ENCODE measurements at regions not wholly inside any gene's neighbourhood (a gene's known extent, or its start where the extent isn't known, plus 50 kb on each side); places are given as distances from the start of the nearest gene placed in this dataset.
"Not testable (repeated sequence)": the region's sequence is repeated elsewhere in the genome, so short reads cannot be mapped to it uniquely, and the experiment has no call there.

DNA sequence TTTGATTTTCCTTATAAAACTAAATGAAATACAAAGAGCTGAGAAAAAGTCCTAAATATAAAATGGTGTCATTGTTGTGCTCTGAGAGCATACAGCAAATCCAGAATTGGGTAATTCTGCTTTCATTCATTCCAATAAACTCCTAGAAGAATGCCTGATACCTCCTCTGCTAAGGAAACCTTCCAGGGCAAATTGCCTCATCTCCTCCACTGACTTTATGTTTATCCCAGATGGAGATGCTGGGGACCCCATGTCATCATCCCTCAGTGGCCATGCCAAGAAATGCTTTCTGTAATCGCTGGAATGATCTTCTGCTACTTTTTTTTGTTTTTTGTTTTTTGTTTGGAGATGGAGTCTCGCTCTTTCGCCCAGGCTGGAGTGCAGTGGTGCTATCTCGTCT, 119.3 kb upstream of the PRKCQ start:
- no peak for DNase-seq (ENCODE audit: extremely low spot score)
- Histone ChIP-seq H3K4me3 (ENCODE audit: low read depth, low read length) (no peak overlapping the region), H3K27ac (ENCODE audit: low read depth) (no peak overlapping the region), H3K36me3 (ENCODE audit: insufficient read depth) (no peaks in the 10 kb centered on the region), H3K4me1 (ENCODE audit: insufficient read depth) (no peaks in the 10 kb centered on the region)
- 80% methylated on average over 4 of the region's 4 CpGs for WGBS

DNA sequence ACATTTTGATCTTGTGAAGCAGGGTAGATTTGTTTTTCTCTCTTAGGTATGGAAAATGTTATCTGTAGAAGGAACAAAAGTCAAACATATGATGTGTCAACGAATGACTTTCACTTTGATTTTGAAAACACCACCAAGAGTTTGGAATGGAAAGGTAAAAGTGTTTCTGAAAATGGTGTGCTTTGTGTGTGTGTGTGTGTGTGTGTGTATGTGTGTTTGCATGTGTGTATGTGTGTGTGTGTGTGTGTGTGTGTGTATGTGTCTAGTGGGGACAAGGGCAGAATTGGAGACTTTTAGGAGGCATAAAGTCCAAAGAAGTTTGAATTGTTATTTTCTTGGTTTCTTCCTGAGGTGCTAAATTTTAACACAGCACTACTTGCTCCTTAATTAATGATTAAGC, 115.4 kb upstream of the PRKCQ start:
- no peaks in the 10 kb centered on the region for H3K4me1 ChIP-seq (ENCODE audit: insufficient read depth)
- no peak overlapping the region for H3K27ac ChIP-seq (ENCODE audit: low read depth)
- DNase-seq (ENCODE audit: extremely low spot score): no peak
- WGBS: 85% methylated on average over 1 of the region's 1 CpG
- H3K4me3 ChIP-seq (ENCODE audit: low read depth, low read length): no peak overlapping the region
- no peaks in the 10 kb centered on the region for H3K36me3 ChIP-seq (ENCODE audit: insufficient read depth)

DNA sequence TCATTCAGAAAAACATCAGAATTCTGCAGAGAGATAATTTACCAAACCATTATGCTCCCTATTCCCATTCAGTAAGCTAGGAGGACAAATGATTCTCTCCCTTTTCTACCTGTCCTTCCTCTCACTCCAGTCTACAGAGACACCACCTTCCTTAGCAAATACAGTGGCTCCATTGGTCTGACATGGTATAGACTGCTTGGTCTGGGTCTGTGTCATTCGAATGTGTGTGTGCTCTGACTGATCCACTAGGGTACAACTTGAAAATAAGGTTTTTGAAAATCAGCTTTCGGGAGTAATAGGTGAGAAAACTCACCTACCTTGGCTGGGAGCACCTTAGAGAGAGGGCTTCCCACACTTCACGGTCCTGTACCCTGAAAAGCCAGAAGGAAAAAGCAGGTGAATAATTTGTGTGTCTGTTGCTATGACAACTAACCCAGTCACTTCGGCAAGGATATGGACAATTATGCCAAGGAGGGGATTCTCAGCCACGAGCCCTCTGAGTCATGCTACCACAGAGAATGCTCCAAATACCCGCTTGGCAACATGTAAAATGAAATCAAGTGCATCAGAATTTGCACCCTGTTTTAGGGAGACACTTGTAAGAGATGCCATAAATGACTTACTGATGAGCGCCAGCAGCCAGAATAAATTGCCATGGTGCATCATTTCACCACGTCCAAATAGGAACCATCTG, 114.5 kb upstream of the PRKCQ start:
- no peak for DNase-seq (ENCODE audit: extremely low spot score)
- Histone ChIP-seq H3K36me3 (ENCODE audit: insufficient read depth) (no peaks in the 10 kb centered on the region), H3K27ac (ENCODE audit: low read depth) (no peak overlapping the region), H3K4me3 (ENCODE audit: low read depth, low read length) (no peak overlapping the region), H3K4me1 (ENCODE audit: insufficient read depth) (no peaks in the 10 kb centered on the region)
- WGBS: 83% methylated on average over 8 of the region's 8 CpGs

DNA sequence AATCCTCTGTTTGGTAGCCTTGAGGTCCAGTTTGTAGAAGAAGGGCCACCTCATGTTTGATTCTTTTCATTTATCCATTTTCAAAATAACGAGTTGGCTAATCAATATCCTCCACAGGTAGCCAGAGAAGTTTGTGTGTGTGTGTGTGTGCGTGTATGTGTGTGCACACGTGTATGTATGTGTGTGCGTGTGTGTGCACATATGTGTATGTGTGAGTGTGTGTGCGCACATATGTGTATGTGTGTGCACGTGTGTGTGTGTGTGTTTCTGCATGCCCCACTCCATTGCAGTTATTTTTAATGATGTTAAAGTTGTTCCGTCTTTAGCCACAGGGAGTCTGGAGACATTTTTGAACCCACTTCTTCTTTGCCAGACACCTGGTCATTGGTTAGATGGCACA, 112.8 kb upstream of the PRKCQ start:
- Histone ChIP-seq H3K4me1 (ENCODE audit: insufficient read depth) (no peaks in the 10 kb centered on the region), H3K27ac (ENCODE audit: low read depth) (no peak overlapping the region), H3K36me3 (ENCODE audit: insufficient read depth) (no peaks in the 10 kb centered on the region), H3K4me3 (ENCODE audit: low read depth, low read length) (no peak overlapping the region)
- no peak for DNase-seq (ENCODE audit: extremely low spot score)
- 95% methylated on average over 7 of the region's 7 CpGs for WGBS

DNA sequence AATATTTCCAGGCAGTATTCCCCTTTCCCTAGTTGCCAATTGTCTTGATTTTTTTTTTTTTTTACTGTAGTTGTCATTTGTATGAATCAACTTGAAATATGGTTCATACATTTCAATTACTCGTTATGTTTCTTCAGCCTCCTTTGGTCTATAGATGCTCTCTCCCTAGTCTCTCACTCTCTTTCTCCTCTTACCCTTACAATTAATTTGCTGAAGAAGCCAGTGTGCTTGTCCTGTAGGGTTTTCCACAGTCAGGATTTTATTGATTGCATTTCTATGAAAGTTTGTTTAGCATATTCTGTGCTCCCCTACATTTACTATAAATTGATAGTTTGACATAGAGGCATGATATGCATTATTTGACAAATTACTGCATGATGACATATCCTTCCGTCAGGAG, 112.0 kb upstream of the PRKCQ start:
- H3K4me3 ChIP-seq (ENCODE audit: low read depth, low read length): no peak overlapping the region
- DNase-seq (ENCODE audit: extremely low spot score): no peak
- WGBS: 78% methylated on average over 2 of the region's 2 CpGs

DNA sequence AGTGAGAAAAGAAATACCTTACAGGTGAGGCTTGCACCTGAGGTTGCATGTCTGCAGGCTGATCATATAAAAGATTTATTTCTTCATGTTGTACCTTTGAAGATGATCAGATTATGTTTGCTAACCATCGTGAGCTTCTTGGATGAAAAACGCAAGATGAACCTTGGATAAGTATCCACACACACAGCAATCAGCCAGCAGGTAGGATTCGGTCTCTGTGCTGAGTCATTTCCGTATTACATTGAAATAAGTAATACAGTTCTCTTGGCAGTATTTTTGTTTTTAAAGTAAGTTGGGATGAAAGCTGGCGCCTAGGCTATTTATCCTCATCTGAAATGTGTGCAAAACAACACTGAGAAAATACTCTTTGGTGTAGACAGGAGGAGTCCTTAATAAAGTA, 109.0 kb upstream of the PRKCQ start:
- H3K36me3 ChIP-seq (ENCODE audit: insufficient read depth): no peaks in the 10 kb centered on the region
- WGBS: 86% methylated on average over 5 of the region's 5 CpGs
- no peak for DNase-seq (ENCODE audit: extremely low spot score)
- H3K27ac ChIP-seq (ENCODE audit: low read depth): no peak overlapping the region
- no peak overlapping the region for H3K4me3 ChIP-seq (ENCODE audit: low read depth, low read length)
- H3K4me1 ChIP-seq (ENCODE audit: insufficient read depth): no peaks in the 10 kb centered on the region

More for the DNA sequence above, 112.0 kb upstream of the PRKCQ start:
- H3K36me3 ChIP-seq (ENCODE audit: insufficient read depth): no peaks in the 10 kb centered on the region
- no peak overlapping the region for H3K27ac ChIP-seq (ENCODE audit: low read depth)
- H3K4me1 ChIP-seq (ENCODE audit: insufficient read depth): no peaks in the 10 kb centered on the region

DNA sequence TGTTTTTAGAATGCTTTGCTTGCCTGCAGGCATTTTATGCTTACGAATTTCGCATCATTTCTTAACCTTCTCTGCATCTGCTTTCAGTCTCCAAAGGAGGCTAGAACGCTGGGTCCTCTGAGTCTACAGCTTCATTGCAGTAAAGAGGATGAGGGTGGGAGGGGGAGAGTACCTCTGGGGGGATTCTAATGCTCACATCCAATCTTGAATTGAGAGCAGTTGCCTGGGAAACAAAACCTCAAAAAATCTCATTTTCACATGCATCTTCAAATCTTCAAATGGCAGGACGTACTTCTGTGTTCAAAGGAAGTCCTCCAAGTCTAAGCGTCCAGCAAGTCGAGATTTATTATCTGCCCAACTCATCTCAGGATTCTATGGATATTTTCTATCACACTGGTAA, 100.7 kb upstream of the PRKCQ start:
- DNase-seq (ENCODE audit: extremely low spot score): no peak
- 79% methylated on average over 6 of the region's 6 CpGs for WGBS
- Histone ChIP-seq H3K36me3 (ENCODE audit: insufficient read depth) (no peaks in the 10 kb centered on the region), H3K27ac (ENCODE audit: low read depth) (no peak overlapping the region), H3K4me1 (ENCODE audit: insufficient read depth) (no peaks in the 10 kb centered on the region), H3K4me3 (ENCODE audit: low read depth, low read length) (no peak overlapping the region)

DNA sequence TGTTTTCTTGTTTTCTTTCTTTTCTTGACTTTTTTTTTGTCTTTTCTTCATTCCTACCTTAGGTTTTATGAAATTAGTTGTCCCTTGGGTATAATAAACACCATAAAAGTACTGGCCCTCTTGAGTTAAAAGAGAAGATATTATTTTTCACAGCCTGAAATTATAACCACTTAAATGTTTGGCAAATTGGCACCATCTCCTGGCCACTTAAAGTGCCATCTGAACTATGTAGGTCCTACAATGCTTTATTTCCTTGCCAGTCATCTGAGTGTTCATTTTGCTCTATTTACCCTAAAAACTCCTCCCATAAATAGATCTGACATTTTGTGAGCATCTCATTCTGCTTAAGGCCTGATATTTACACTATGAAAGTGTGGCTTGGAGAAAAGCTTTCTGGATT, 98.9 kb upstream of the PRKCQ start:
- no peak overlapping the region for H3K4me3 ChIP-seq (ENCODE audit: low read depth, low read length)
- no peaks in the 10 kb centered on the region for H3K36me3 ChIP-seq (ENCODE audit: insufficient read depth)
- H3K27ac ChIP-seq (ENCODE audit: low read depth): no peak overlapping the region

DNA sequence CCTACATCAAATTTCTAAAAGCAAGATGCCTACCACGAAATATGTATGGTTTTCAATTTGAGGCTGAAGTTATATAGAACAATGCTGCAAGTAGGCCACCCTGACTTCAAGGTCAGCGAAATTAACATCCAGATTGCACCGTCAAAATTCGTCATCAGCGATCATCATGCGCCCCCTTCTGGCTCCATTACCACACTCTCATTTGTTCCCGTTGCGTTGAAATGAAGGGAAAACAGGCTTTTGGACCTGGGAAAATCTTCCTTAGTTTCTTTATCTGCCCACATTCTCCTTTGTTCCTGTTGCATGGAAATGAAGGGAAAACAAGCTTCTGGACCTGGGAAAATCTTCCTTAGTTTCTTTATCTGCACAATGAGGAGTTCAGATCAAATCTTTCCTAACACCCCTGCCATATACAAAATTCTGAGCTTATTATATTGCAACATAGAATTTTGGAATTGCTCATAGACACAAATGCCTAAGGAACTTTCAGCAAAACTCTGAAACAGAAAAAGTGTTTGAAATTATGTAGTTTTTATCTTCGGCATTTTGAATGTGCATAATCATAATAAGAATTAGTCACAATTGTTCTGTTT, 98.2 kb upstream of the PRKCQ start:
- H3K36me3 ChIP-seq (ENCODE audit: insufficient read depth): no peaks in the 10 kb centered on the region
- no peak overlapping the region for H3K4me3 ChIP-seq (ENCODE audit: low read depth, low read length)
- H3K27ac ChIP-seq (ENCODE audit: low read depth): no peak overlapping the region
- DNase-seq (ENCODE audit: extremely low spot score): no peak
- H3K4me1 ChIP-seq (ENCODE audit: insufficient read depth): no peaks in the 10 kb centered on the region
- WGBS: 29% methylated on average over 9 of the region's 9 CpGs

More for the DNA sequence above, 98.9 kb upstream of the PRKCQ start:
- DNase-seq (ENCODE audit: extremely low spot score): no peak
- H3K4me1 ChIP-seq (ENCODE audit: insufficient read depth): no peaks in the 10 kb centered on the region

DNA sequence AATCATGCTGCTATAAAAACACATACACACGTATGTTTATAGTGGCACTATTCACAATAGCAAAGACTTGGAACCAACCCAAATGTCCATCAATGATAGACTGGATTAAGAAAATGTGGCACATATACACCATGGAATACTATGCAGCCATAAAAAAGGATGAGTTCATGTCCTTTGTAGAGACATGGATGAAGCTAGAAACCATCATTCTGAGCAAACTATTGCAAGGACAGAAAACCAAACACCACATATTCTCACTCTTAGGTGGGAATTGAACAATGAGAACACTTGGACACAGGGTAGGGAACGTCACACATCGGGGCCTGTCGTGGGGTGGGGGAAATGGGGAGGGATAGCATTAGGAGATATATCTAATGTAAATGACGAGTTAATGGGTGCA, 97.1 kb upstream of the PRKCQ start:
- H3K4me1 ChIP-seq (ENCODE audit: insufficient read depth); H3K4me3 ChIP-seq (ENCODE audit: low read depth, low read length); DNase-seq (ENCODE audit: extremely low spot score); H3K36me3 ChIP-seq (ENCODE audit: insufficient read depth); H3K27ac ChIP-seq (ENCODE audit: low read depth): not testable (repeated sequence)
- 86% methylated on average over 5 of the region's 5 CpGs for WGBS

DNA sequence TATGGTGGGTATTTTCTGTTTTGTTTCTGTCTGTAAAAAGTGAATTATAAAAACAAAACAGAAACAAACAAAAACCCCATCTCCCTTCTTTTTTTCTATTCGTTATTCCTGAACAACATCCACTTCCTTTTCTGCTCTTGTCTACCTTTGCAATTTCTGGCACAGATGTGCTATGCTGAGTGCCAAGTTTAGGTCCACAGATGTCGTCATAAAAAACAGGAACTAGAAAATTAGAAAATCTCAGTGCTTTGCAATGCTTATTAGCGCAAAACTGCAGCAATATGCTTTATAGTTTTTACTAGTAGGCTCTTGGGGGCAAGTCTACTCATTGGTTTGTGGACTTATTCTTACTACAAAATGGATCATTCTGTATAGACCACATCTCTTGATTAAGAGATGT, 94.2 kb upstream of the PRKCQ start:
- Histone ChIP-seq H3K36me3 (ENCODE audit: insufficient read depth) (no peaks in the 10 kb centered on the region), H3K4me3 (ENCODE audit: low read depth, low read length) (no peak overlapping the region), H3K4me1 (ENCODE audit: insufficient read depth) (no peaks in the 10 kb centered on the region), H3K27ac (ENCODE audit: low read depth) (no peak overlapping the region)
- DNase-seq (ENCODE audit: extremely low spot score): no peak
- WGBS: 37% methylated on average over 3 of the region's 3 CpGs

DNA sequence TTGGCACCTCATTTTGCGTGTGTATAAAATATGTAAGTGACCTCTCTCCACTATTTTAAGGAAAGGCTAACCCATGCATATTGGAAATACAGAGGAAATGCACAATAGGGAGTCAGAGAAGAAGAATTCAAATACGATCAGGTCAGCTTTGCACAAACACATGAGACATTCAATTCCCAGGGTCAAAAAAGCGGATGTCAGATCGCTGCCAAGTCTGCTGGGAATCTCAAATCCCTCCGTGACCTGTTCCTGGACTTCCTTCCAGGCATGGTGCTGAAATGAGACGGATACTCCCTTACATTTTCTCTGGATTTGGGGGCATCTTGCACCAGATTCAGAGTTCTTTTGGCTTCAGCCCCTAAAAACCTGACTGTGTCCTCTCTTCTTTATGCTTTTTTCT, 91.9 kb upstream of the PRKCQ start:
- 59% methylated on average over 6 of the region's 6 CpGs for WGBS
- Histone ChIP-seq H3K36me3 (ENCODE audit: insufficient read depth) (no peaks in the 10 kb centered on the region), H3K27ac (ENCODE audit: low read depth) (no peak overlapping the region), H3K4me1 (ENCODE audit: insufficient read depth) (no peaks in the 10 kb centered on the region), H3K4me3 (ENCODE audit: low read depth, low read length) (no peak overlapping the region)
- no peak for DNase-seq (ENCODE audit: extremely low spot score)

DNA sequence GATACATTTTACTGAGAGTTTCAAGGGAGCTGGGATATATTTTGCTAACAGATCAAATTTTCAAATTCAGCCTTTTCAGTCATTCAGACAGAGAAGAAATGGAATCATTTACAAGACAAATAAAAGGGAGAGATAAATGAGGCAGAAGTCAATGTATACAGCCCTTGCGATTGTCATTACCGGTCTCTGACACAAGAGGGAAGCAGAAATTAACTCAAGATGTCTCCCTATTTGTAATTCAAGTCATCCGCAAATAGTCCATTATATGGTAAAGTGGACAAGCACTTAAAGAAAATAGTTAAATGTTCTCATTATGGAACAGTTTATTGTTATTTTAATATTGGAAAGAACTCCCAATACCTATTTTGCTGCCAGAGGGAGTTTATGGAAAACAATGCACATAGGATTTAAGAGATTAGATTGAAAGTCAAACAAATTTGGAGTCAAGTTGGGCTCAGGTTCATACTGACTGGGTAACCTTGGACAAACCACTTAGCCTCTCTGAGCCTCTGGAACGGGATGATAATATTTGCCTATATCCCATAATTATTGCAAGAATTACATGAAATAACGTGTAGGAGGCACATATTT, 89.3 kb upstream of the PRKCQ start:
- H3K4me1 ChIP-seq (ENCODE audit: insufficient read depth): no peaks in the 10 kb centered on the region
- 35% methylated on average over 5 of the region's 5 CpGs for WGBS
- H3K36me3 ChIP-seq (ENCODE audit: insufficient read depth): no peaks in the 10 kb centered on the region
- no peak overlapping the region for H3K4me3 ChIP-seq (ENCODE audit: low read depth, low read length)
- no peak overlapping the region for H3K27ac ChIP-seq (ENCODE audit: low read depth)
- DNase-seq (ENCODE audit: extremely low spot score): peak; percentile 32

DNA sequence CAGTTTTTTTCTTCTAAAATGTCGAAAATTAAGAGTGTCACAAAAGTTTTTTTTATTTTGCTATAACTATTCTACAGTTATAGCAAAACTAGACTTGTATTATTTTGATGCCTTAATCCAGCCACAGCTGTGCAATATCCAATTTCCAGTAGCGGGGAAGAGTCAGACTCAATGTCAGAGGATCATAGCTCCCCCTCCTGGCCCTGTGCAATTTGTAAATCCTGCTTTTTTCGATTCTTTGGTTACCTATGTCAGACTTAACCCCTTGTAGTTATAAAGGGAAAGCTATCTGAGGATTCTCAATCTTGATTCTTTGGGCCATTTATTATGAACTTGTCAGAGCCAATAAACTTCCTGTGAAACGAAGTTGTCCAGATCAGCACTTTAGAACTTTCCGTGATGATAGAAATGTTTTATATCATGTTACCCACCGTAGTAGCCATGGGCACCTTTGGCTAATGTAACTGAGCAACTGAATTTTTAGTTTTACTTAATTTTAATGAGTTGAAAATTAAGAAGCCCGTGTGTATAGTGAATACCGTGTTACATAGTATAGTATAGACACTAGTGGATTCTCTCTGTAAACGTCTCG, 87.7 kb upstream of the PRKCQ start:
- 33% methylated on average over 10 of the region's 10 CpGs for WGBS
- H3K27ac ChIP-seq (ENCODE audit: low read depth): no peak overlapping the region
- no peak for DNase-seq (ENCODE audit: extremely low spot score)
- no peaks in the 10 kb centered on the region for H3K4me1 ChIP-seq (ENCODE audit: insufficient read depth)
- H3K36me3 ChIP-seq (ENCODE audit: insufficient read depth): no peaks in the 10 kb centered on the region
- H3K4me3 ChIP-seq (ENCODE audit: low read depth, low read length): no peak overlapping the region

Measured in urinary bladder (tissue), 3 donors.